ENCODE measurements at regions not wholly inside any gene's neighbourhood (a gene's known extent, or its start where the extent isn't known, plus 50 kb on each side); places are given as distances from the start of the nearest gene placed in this dataset.

- Mint-ChIP-seq H3K36me3 (ENCODE audit: low read depth, unreplicated experiment) (no peaks in the 10 kb centered on the region), H3K27me3 (ENCODE audit: unreplicated experiment) (peaks cover 2% of the 10 kb centered on the region), H3K27ac (ENCODE audit: unreplicated experiment) (peak overlapping the region; percentile 39), H3K4me1 (ENCODE audit: unreplicated experiment) (peaks cover 15% of the 10 kb centered on the region), H3K9me3 (ENCODE audit: unreplicated experiment) (no peaks in the 10 kb centered on the region), H3K4me3 (ENCODE audit: unreplicated experiment) (no peak overlapping the region)
- DNase-seq (ENCODE audit: low spot score), result no peak
- TF ChIP-seq CTCF (IDR thresholded peaks at IDR 0.05; ENCODE audit: unreplicated experiment), result no peak
Measured at GRCh38 chr4:138450546-138451275, 208.6 kb upstream of the SLC7A11 start.

GRCh38 chr4:138449938-138450337 lies 207.8 kb upstream of the SLC7A11 start:
- no peaks in the 10 kb centered on the region for H3K36me3 Mint-ChIP-seq (ENCODE audit: low read depth, unreplicated experiment)

GRCh38 chr4:138448169-138448568 lies 206.0 kb upstream of the SLC7A11 start:
- no peak for DNase-seq (ENCODE audit: low spot score)
- Mint-ChIP-seq H3K36me3 (ENCODE audit: low read depth, unreplicated experiment) (no peaks in the 10 kb centered on the region), H3K4me3 (ENCODE audit: unreplicated experiment) (no peak overlapping the region), H3K27me3 (ENCODE audit: unreplicated experiment) (peaks cover 2% of the 10 kb centered on the region), H3K4me1 (ENCODE audit: unreplicated experiment) (peaks cover 15% of the 10 kb centered on the region), H3K27ac (ENCODE audit: unreplicated experiment) (no peak overlapping the region), H3K9me3 (ENCODE audit: unreplicated experiment) (no peaks in the 10 kb centered on the region)
- no peak for TF ChIP-seq CTCF (IDR thresholded peaks at IDR 0.05; ENCODE audit: unreplicated experiment)

More at GRCh38 chr4:138449938-138450337, 207.8 kb upstream of the SLC7A11 start:
- no peak for TF ChIP-seq CTCF (IDR thresholded peaks at IDR 0.05; ENCODE audit: unreplicated experiment)
- no peak overlapping the region for H3K4me3 Mint-ChIP-seq (ENCODE audit: unreplicated experiment)
- no peaks in the 10 kb centered on the region for H3K9me3 Mint-ChIP-seq (ENCODE audit: unreplicated experiment)
- no peak for DNase-seq (ENCODE audit: low spot score)
- peaks cover 15% of the 10 kb centered on the region for H3K4me1 Mint-ChIP-seq (ENCODE audit: unreplicated experiment)
- peak overlapping the region; percentile 1 for H3K27ac Mint-ChIP-seq (ENCODE audit: unreplicated experiment)
- peaks cover 2% of the 10 kb centered on the region for H3K27me3 Mint-ChIP-seq (ENCODE audit: unreplicated experiment)

GRCh38 chr4:138446456-138446855 lies 204.3 kb upstream of the SLC7A11 start:
- H3K27me3 Mint-ChIP-seq (ENCODE audit: unreplicated experiment), result peaks cover 2% of the 10 kb centered on the region
- no peak for TF ChIP-seq CTCF (IDR thresholded peaks at IDR 0.05; ENCODE audit: unreplicated experiment)
- no peaks in the 10 kb centered on the region for H3K9me3 Mint-ChIP-seq (ENCODE audit: unreplicated experiment)
- H3K27ac Mint-ChIP-seq (ENCODE audit: unreplicated experiment), result no peak overlapping the region
- no peaks in the 10 kb centered on the region for H3K36me3 Mint-ChIP-seq (ENCODE audit: low read depth, unreplicated experiment)
- H3K4me3 Mint-ChIP-seq (ENCODE audit: unreplicated experiment), result no peak overlapping the region
- peaks cover 15% of the 10 kb centered on the region for H3K4me1 Mint-ChIP-seq (ENCODE audit: unreplicated experiment)
- no peak for DNase-seq (ENCODE audit: low spot score)

- no peaks in the 10 kb centered on the region for H3K9me3 Mint-ChIP-seq (ENCODE audit: unreplicated experiment)
Measured at GRCh38 chr4:138445098-138445497, 202.9 kb upstream of the SLC7A11 start.

More at GRCh38 chr4:138445098-138445497, 202.9 kb upstream of the SLC7A11 start:
- Mint-ChIP-seq H3K36me3 (ENCODE audit: low read depth, unreplicated experiment) (no peaks in the 10 kb centered on the region), H3K27ac (ENCODE audit: unreplicated experiment) (no peak overlapping the region), H3K4me1 (ENCODE audit: unreplicated experiment) (peaks cover 7% of the 10 kb centered on the region), H3K4me3 (ENCODE audit: unreplicated experiment) (no peak overlapping the region), H3K27me3 (ENCODE audit: unreplicated experiment) (peaks cover 2% of the 10 kb centered on the region)
- no peak for TF ChIP-seq CTCF (IDR thresholded peaks at IDR 0.05; ENCODE audit: unreplicated experiment)
- no peak for DNase-seq (ENCODE audit: low spot score)

Measured in endothelial cell (in vitro differentiated cells).